Fibroblast of gingiva (primary cell): ENCODE measurements at regions not wholly inside any gene's neighbourhood (a gene's known extent, or its start where the extent isn't known, plus 50 kb on each side); places are given as distances from the start of the nearest gene placed in this dataset.

Experiments
- DNase-seq: peaks from one replicate; pipeline ENCODE4 v3.0.0-alpha.2; 2011; ENCODE audit warnings: low read depth

DNA sequence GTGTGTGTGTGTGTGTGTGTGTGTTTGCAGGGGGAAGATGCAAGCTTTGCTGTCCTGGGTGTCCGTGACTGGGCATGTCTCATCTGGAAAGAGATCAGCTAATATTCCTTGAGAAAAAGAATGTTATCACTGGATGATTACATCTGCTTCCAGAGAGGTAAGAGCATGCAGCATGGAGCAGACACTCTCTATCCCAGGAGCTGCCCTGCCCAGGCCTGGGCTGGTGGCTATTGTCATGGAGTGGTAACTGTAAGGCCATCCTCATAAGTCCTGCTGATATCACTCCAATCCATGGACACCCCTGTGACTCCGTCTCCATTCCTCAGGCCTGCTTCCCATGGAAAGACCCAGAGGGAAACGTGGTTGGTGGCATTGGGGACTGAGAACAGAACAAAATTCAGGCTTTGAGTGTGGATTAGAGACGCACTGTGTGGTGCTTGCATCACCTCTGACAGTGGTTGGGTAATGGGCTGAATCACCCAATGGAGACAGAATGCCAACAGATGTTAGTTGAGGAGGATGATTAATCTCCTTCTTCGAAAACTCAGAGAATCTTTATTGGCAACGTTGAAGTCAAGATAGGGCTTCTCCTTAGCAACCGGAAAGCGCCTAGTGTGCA is 52.0 kb upstream of the KCNIP1 start:
- DNase-seq = peak; percentile 81

DNA sequence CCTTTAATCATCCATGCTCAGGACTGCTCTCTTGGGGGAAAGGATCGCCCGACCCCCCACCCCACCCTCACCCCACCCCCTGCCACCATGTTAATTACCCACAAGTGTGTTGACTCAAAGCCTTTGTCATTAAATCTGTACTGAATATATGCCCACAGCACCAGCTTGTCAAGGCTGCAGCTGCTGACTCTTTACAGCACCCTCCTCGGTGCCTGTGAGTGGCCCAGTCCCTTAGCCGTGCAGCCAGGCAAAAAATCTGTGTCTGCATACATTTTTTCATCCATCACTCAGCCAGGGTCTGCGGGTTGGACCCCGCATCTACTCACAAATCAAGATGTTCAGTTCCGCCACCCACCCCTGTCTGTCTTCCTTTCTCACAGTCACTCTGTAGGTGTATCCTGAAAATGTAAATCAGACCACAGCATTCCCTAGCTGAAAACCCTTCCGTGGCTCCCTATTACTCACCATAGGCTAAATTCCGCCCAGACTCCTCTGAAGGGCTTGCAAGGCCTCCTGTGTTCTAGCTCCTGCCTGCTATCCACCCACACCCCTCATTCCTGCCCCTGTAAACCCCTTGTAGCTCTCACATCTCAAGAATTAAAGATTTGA is 53.7 kb upstream of the KCNIP1 start:
- no peak for DNase-seq

DNA sequence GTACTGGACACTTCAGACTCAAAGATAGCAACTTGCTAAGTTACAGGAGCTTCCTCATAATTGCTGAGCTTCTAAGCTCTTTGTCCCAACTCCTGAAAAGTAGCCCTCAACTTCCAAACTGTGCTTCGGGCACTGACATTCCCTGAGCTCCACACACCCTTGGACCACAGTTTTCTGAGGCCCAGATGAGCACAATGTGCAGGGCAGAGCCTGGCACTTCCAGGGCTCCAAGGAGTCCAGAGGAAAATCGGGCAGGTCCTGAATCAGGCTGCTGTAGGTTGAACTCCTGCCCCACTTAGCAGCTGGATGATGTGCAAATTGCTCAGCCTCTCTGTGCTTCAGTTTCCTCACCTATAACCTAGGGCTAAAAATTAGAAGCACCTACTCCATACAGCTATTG is 54.6 kb upstream of the KCNIP1 start:
- DNase-seq = no peak

DNA sequence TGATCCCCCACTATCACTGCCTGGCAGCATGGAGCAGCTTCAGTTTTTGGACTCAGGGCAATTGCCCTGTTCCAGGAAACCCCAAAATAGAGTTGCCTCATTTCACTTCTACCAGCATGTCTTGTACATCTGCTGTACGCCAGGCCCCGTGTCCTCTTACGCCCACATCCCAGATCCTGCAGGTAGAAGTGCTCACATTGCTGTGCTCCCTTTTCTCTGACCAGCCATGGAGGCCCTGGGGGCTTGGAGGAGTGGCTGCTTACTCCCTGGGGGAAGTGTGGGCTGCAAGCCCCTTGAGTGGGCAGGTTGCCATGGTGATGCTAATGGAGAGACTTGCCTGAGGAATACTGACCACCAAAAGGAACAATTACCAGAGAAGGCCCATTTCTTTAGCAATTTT is 55.6 kb upstream of the KCNIP1 start:
- DNase-seq = no peak

DNA sequence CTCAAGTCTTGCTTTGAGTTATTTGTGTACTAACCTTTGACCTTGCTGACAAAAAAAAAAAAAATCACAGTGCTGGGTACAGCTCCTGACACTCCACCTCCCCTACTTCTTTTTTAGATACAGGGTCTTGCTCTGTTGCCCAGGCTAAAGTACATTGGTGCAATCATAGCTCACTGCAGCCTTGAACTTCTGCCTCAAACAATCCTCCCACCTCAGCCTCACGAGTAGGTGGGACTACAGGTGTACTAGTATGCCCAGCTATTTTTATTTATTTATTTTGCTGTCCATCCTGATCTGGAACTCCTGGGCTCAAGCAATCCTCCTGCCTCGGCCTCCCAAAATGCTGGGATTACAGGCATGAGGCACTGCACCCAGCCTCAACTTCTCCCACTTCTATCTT is 57.2 kb upstream of the KCNMB1 start:
- DNase-seq = no peak

DNA sequence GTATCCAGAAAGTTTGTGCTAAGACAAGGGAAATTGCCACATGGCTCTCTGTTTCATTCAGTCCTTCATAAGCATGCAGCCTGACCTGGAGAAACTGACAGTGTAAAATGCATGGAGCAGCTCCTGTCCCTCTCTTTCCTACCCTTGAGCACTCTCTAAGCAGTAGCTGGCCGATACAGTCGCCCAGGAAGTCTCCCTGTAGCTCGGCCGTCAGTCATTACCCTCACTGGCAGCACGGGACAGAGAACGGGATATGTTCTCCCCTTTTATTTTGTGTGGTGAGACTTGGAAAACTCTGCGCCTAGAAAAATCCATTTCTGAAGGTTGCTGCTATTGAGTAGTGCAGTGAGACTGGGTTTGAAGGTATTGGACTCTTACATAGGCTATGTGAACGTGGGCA is 56.8 kb upstream of the KCNMB1 start:
- DNase-seq = no peak

DNA sequence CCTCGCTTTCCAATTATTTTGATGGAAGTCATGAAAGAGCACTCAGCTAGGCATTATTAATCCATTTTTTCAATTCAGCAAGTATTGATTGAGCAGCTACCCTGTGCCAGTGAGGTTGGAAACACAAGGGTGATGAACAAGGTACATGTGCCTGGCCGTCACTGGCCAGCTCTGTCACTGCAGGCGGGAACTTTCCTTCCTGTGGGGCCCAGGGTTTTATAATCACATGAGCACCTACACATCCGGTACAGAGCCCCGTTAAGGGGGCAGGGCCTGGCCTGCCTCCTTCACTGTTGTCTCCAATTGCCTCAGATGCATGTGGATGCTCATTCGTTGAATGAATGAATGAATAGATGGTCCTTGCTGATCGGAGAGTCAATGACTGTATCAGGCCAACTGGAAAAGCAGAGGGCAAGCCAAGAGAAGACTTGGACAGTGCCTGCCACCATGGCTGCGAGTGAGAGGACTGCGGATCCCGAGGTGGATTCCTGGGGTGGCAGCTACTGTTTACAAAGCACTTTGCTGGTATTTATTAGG is 55.9 kb upstream of the KCNMB1 start:
- no peak for DNase-seq

DNA sequence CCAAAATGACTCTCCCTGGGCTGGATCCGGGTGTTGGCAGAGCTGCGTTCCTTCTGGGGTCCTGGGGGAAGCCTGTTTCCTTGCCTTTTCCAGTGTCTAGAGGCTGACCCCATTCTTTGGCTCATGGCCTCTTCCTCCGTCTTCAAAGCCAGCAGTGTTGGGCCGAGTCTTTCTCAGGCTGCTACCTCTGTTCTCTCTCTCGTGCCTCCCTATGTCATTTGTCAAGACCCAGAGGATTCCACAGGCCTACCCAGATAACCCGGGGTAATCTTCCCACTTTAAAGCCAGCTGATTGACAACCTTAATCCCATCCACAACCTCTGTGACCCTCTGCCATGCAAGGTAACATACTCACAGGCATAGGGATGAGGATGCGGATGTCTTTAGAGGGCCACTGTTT is 55.0 kb upstream of the KCNMB1 start:
- no peak for DNase-seq

DNA sequence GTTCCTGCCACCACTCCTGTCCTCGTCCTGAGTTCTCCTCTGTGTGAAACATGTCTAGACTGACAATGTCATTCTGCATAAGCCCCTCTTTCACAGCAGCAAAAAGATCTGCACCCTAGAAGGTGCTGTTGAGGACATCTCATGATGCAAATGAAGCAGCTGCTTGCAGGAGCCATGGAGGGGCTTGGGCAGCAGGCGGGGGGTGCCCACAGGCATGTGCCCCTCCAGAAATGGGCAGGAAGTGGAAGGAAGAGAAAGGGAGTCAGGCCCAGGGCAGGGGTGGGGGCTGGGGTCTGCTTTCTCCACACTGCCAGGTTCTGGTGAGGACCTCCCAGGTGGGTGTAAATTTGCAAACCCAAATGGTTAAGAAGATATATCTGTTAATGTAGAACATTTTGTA is 54.5 kb upstream of the KCNMB1 start:
- no peak for DNase-seq

DNA sequence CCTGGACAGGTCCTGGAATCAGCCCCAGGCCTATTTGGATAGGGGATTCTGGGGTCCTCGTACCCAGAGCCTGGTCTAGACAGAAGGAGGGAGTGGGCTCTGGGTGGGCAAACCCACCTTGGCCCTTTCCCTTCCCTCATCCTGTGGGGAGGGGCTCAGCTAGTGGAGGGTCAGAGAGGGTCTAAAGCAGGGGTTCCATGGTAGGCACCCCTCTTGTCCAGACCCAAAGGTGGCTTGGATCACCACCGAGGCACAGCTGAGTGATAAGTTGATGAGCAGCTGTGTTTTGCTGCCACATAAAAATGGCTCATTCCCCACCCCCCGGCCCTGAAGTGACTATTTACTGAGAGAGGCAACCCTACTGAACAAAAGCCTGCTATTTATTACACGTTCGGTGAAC is 53.8 kb upstream of the KCNMB1 start:
- no peak for DNase-seq

DNA sequence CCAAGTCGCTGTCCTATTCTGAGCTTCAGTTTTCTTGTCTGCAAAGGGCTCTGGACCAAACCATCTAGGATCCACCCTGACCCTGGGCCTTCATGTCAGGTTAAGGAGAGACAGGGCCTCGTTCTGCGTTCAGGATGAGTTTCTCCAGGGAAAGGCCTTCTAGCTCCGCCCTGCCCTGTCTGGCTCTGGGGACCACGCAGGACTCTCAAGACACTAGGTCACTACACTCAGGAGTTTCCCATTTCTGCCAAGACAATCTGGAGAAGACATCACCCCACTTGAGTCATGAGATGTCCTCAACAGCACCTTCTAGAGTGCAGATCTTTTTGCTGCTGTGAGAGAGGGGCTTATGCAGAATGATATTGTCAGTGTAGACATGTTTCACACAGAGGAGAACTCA is 53.2 kb upstream of the KCNMB1 start:
- DNase-seq = no peak

DNA sequence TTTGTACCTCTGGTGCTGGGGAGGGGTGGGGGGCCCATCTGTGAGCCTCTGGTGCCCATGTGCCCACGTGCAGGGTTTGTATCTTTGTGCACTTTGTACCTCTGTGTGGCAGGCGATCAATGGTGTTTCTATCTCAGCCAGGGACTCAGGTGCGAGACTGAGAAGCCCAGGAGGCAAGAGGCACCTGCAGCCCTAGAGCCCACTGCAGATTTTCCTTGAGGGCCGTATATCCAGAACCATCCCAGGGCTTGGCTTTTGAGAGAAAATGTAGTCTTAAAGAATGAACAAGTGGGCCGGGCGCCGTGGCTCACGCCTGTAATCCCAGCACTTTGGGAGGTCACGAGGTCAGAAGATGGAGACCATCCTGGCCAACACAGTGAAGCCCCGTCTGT is 52.2 kb upstream of the KCNMB1 start:
- DNase-seq = no peak

DNA sequence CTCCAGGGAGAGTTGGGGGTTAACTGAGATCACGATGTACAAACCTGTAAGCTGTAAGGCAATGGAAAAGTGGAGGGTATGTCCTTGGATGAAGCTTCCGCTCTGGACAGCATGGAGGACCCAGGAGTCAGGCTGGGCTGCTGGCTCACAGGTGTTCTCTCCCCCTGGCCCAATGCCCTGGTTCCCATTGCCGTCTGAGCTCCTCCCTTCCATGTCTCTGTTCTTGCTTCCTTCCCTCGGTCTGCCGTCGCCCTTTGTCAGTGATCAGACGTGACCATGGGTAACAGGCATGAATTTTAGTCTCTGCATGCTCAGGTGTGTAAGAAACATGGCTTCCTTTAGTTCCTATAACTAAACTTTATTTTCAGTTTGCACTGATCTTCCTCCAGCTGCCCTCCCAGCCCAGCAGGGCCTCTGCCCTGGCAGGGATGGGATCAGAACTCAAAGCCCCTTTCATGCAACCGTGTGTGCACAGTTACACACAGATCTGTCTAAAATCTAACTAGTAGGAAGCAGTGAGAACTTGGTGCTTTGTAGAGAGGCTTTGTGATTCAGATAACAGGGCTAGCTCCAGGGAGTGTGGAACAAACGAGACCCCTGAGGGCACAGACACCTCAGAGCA is 51.7 kb upstream of the KCNMB1 start:
- no peak for DNase-seq

DNA sequence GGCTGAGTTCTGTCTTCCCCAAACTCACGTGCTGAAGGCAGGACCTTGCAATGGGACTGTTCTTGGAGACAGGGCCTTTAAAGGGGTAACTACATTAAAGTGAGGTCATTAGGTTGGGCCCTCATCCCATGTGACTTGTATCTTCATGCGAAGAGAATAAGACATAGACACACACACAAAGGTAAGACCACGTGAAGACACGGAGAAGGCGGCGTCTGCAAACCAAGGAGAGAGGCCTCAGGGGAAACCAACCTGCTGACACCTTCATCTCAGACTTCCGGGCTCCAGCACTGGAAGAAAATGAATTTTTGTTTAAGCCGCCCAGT is 50.7 kb upstream of the KCNMB1 start:
- DNase-seq = no peak

DNA sequence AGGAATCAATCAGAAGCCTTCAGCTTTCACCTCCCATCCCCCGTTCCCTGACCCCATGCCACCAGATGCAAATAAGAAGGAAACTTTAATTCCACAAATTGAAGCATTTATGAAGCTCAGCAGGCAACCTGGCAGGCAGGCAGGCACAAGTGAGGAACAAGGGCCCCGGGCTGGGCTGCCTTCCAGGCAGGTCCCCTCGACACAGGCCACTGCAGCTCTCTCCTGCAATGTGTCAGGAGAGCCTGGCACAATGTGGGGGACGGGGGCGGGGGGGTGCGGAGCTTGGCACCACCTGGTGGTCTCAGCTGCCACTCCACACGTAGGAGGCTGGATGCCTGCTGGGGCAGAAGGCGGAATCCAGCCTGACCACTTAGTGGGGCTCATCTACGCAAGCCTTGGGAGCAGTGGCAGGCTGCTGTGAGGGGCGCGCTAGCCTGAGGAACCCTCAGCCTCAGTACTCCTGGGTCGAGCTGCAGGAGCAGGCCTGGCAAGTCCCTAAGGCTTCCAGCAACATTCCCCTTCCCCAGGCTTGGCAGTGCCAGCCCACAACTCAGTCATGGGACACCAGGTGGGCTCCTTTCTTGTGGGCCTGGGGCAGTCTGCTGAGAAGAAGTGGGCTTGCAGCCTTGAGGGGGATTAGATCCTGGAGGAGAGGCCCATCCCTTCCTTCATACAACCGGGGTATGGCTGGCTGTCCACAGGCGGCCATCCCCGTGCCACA is 50.2 kb upstream of the KCNMB1 start:
- DNase-seq = no peak
